ENCODE measurements at regions not wholly inside any gene's neighbourhood (a gene's known extent, or its start where the extent isn't known, plus 50 kb on each side); places are given as distances from the start of the nearest gene placed in this dataset.

DNA sequence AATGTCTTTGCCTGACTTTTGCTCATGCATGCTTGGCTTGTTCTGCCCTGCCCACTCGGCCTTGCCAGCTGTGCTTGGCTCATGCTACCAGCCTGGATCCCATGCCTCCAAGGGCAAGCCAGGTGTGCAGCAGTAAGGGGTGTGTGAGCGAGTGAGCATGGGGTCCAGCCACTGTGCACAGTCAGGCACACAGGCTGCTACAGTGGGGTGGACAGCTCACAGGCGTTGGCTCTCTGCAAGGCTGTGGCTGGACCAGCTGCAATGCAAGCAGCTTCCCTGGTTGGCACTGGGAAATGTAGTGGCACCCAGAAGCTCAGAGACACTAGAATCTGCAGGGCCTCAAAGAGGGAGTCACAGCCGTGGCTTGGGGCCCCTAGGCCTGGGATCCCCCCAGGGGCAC lies 529.7 kb downstream of the DSC3 start:
- no peak for DNase-seq

DNA sequence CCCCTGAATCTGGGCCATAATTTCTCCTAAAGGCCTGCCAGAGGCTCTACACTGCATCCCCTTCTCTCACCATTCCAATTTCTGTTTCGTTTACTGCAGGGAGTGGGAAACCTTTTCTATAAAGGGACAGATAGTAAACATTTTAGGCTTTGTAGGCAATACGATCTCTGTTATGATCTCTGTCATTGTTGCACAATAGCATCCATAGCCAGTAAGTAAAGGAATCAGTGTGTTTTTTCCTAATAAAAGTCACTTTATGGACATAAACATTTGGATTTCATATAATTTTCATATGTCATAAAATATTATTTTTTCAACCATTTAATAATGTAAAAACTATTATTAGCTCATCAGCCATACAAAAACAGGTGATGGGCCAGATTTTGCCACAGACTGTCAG lies 531.7 kb downstream of the DSC3 start:
- no peak for DNase-seq

DNA sequence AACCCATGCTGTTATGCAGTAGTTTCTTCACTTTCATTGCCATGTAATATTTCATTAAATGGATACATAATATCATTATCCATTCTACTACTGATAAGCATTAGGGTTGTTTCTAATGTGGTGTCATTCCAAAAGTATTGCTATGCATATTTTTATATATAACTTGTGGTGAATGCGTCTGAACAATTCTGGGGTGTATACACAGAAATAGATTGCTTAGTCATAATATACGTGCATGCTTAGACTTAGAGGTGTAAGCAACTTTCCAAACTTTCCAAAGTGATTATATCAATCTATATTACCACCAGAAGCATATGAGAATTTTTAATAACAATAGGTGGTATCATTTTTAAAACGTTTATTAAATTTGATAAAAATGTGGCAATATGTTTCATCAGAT lies 540.9 kb downstream of the DSC3 start:
- no peak for DNase-seq

DNA sequence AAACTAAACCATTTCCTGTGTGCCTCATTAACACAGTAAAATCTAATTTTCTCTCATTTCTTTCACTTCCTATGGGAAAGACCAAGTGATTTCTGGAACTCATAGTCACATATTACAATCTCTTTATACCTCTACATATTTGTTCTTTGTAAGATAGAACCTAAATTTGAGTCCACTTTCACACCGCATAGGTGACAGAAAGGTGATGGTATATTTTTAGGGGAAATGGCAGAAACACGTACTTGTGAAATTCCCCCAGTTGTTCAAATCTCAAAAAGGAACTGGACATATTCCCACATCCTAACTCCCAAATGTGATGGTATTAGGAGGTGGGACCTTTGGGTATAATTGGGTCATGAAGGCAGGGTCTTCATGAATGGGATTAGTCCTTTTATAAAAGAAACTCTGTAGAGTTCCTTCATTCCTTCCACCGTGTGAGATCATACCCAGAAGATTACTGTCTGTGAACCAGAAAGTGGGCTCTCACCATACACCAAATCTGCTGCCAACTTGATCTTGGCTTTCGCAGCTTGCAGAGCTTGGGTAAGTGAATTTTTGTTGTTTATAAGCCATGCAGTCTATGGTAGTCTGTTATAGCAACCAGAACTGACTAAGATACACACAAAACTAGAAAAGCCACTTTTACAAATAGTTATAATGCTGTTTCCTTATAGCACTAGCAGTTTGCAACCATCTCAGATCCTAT lies 542.1 kb downstream of the DSC3 start:
- no peak for DNase-seq

DNA sequence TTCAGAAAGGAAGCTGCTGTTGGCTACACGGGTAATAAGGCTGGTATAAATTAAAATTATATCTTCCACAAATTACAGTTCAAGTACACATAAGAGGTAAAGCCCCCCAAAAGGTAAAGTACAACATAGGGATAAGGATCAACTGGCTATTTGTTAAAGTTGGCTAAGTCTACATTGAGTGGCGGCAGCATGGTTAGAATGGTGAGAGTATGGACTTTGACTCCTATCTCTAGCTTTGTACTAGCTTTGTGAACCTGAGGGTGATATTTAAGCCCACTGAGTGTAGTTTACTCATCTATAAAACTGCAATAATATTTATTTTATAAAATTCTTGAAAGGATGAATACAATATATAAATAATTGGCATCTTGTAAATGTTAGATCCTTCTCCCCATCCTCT lies 542.8 kb downstream of the DSC3 start:
- no peak for DNase-seq

DNA sequence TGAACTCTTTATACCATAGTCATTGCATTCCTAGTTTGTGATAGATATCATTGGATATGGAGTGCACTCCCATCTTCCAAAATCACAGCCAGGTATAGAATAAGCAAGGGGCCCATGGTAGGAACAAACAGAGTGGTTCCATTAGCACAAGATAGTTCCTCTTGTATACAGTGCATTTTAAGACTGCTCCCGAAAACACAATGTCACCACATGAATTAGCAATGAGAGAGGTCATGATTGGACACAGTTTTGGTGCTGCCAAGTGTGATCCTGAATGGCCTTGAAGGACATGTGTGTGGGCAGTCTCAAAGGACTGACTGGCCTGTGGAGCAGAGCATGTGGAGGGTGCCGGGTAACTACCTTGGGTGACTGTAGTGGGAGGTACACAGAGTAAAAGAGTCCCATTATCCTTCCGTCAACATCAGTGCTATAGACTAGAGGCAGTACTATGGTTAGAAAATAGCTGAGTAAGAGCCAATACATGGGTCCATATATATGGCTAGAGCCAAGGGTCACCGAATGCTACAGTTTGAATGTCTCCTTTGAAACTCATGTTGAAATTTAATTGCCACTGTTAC lies 549.9 kb downstream of the DSC3 start:
- DNase-seq, result no peak

DNA sequence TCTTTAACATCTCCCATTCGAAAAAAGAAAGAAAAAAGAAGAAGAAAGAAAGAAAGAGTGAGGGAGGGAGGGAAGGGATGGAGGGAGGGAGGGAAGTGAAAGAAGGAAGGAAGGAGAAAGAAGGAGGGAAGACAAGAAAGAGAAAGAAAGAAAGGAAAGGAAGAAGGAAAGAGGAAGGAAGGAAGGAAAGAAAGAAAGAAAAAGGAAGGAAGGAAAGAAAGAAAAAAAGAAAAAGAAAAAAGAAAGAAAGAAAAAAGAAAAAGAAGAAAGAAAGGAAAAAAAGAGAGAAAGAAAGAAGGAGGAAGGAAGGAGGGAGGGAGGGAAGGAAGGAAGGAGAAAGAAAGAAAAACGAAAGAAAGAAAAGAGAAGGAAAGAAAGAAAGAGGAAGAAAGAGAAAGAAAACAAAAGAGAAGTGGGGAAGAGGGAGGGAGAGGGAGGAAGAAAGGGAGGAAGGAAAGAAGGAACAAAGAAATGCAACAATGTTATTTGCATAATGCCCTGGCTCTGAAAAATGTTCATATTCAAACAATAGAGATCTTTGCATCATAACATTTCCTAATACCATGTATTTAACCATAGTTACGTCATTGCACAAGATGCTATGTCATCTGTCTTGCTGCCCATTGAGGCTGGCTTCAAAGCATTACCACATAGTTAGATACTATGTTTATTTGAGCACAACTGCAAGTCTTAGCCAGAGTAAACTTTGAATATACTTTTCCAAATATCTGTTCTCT lies 550.6 kb downstream of the DSC3 start:
- no peak for DNase-seq

DNA sequence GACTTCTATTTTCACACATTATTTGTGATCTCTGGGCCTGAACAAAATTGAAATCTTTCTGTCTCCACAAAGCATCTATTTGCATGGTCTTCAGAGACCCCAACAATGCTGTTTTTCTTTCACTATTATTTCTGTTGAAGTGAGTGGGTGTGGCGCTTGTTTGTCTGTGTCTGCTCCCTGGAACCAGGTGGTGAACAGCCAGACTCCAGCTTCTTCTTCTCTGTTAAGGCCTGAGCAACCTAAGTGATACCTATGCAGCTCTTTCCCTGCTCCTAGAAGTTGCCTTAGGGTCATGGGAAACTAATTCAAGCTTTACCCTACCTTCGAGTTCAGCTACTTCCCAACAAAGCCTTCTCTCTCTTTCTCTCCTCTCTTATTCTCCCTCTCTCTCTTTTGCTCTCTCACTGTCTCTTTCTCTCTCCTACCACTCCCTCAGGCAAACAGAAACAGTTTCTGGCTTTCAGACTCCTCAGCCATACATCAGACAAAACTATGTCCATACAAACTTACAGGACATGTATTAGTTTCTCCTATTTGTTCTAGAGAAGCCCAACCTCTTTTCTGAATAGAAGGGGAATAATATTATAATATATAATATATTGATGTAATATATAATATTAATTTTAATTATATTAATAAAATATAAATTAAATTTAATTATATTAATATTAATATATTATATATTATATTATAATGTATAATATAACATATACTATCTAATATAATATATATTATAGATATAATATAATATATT lies 552.5 kb downstream of the DSC3 start:
- DNase-seq, result no peak

DNA sequence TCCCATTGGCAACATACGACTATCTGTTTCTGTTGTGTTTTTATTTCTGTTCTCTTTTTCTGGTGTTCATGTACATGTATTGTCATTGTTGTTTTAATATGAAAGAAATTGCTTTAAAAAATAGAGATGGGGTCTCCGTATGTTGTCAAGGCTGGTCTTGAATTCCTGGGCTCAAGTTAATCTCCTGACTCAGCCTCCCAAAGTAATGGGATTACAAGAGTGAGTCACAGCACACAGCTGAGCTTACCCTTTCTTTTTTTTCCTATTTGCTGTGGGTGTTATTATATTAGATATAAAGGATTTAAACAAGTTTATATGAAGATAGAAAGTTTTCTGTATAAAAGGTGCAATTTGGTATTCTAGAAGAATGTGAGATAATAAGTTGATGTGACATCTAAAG lies 554.6 kb downstream of the DSC3 start:
- DNase-seq, result no peak

DNA sequence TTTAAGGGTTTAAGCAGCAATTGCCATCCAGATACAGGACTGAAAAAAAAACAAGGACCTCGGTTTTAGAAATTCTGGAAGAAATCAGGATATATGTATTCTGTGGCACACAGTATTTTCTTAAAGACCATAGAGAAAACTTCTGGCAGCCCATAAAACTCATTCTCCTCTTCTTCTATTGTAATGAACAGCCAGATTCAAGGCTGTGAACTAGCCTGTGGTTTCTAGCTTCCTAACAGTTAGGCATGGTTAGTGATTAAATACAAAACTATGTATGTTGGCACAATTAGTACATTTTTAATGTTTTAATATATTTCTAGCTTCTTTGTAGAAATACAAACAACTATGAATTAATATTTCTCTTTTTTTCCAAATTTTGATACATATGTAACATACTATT lies 555.7 kb downstream of the DSC3 start:
- DNase-seq, result no peak

DNA sequence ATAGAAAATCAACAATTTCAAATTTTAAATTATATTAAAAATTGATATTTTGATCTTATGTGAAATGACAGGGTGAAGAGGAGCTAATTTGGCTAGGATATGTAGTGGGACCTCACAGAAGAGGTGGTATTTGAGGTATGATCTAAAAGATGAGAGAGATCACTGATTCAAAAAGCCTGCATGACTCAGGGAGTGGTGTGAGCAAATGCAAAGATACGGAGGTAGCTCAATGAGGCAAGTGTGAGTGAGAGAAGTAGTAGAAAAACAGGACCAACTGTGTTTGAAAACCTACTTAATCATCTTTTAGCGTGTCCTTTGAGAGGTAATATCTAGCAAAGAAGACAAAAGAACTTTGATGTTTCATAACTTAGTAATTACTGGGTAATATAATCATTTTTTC lies 557.5 kb downstream of the DSC3 start:
- no peak for DNase-seq

DNA sequence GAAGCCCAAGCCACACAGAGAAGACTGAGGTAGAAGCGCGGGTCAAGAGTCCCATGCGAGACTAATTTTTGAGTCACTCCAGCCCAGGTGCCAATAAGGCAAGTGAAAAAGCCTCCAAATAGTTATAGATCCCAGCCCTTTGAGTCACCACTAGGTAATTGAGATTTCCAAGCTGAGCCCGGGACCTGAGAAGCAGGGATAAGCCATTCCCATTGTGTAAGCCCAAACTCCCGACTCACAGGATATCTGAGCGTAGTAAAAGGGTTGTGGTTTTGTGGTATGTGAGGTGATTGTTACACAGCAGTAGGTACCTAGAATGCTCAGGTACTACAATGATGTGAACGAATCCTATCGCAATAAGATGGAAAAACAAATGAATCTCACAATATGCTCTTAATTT lies 560.7 kb downstream of the DSC3 start:
- DNase-seq, result no peak

DNA sequence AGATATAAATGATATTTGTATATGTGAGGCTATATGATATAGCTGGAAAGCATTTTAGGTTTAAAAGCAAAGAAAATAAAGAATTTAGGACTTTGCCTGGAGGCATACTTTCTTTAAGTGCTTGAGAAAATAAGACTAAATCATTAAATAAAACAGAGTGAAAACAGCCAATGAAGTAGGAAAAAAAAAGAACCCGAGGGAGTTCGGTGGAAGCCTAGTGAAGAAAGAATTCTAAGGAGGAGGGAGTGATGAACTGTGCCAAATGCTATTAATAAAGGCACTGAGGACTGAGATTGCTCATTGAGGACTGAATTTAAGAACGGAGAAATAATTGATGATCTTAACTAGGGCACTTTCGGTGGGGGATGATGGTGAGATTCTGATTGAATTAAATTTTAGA lies 573.5 kb downstream of the DSC3 start:
- DNase-seq, result no peak

DNA sequence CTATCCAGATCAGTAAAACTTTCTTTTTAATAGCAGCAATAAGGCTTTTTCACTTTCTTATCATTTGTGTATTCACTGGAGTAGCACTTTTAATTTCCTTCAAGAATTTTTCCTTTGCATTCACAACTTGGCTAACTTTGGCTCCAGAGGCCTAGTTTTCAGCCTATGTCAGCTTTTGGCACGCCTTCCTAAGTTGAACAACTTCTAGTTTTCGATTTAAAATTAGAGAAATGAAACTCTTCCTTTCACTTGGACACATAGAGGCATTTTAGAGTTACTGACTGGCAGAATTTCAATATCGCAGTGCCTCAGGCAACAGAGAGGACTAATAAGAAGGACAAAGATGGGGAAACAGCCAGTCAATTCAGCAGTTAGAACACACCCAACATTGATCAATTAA lies 577.4 kb downstream of the DSC3 start:
- no peak for DNase-seq

DNA sequence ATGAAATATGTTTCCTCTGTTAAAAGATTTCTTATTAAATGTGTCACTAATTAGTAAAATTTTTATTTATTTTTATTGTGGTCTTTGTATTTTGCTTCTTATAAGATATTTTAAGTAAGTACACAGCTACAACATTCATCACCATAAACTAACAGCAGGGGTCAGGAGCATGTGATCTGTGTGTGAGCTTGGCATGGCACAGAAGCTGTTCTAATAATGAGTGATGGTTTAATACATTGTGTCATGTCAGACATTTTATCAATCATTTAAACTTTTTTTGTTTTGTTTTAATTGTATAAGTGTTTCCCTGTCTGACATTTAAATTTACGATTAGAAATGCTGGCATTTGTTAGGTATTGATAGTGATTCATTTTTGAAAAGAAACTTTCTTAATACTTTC lies 585.4 kb downstream of the DSC3 start:
- DNase-seq, result peak; percentile 31

DNA sequence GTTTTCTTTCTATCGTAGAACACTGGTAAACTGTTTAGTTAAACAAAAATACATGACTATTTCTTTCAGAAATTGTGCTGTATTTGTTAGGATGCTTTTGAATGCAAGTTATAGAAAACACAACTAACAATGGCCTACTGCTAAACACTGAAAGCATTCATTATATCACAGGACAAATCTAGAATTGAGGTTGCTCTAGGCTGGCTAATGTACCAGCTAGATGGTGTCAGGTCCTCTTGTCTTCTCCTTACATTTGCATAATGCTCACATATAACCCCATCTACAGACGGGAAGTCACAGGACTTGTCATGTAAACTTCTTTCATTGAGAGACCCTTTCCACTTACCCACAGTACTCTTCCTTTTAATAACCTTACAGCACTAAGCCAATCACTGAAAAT lies 586.8 kb downstream of the DSC3 start:
- DNase-seq, result no peak

DNA sequence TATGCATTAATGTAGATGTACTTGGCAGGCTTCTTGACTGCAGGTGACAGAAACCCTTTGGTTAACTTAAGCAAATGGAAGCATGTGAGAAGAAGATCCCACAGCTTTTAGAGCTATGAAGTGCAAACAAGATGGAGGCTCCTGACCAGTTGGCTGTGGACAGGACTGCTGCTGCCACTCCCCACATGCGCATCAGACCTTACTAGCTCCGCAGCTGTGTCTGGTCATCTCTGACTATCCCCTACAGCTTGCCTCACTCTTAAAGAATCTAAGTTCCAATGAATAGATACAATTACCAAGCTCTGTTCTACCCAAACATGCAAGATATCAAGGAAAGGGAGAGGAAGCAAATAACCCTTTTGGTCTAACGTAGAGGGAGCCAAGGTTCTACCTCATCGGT lies 587.6 kb downstream of the DSC3 start:
- DNase-seq, result no peak

DNA sequence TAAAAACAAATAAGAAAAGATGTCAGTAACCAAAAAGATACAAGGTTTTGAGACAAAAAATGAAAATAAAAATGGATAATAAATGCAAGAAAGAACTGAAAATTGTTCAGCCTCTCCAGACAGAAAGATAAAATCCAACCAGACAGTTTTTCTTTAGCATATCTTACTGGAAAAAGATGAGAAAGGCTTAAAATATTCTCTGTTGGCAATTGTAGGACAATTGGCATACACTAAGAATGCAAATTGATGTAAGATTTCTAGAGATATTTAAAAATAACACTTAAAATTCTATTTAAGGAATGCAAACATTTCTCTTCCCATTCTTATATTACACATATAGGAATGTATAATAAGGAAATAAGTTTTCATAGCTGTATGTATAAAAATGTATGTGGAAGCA lies 590.6 kb downstream of the DSC3 start:
- no peak for DNase-seq

DNA sequence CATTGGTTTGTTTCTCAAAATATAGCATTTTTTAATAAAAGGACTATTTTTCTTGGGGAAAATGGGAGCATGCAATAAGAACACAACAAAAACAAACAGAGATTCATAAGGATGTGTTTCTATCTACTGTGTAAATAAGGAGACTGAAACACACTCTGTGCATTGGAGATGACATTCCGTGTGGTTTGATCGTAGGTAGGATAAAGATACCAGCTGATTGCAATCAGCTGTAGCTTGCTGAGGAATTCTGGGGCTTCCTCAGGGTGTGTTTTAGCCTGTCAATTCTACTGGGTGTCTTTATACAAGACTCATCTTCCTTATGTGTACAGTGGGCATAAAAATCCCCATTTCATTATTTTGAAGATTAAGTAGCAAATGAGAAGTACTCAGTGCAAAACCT lies 591.6 kb downstream of the DSC3 start:
- no peak for DNase-seq

DNA sequence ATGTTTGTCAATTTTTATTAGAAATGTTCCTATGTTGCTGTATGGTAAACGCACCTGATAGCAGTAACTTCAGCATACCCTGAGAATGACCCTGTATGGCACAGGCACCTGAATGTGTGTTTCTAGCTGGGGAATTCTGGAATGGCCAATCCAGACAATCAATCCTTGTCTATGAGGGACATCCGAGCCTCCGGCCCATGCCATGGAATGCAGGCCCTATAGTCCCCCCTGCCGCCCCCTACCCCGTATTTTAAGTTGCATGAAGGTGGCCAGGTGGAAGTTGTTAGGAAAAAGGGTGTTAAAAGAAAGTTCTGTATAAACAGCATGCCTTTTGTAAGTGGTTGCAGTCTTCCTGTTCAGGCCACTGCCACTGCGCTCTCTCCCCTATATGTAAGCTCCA lies 595.9 kb downstream of the DSC3 start:
- no peak for DNase-seq

DNA sequence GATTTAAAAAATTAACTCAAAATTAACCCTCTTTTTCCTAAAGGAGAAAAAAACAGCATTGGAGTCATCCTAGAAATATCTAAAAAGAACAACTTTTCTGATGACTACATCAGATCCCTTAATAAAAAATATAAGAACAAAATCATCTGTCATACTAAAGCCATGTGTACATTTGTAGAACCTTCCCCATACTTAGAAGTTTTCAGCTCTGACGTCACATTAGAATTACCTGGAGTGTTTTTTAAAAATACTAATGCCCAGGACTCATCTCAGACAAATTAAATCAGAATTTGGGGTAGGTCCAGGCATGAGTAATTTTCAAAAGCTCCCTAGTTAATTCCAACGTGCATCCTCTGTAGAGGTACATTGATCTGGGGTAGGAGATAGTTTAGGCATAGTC lies 598.0 kb downstream of the DSC3 start:
- no peak for DNase-seq

DNA sequence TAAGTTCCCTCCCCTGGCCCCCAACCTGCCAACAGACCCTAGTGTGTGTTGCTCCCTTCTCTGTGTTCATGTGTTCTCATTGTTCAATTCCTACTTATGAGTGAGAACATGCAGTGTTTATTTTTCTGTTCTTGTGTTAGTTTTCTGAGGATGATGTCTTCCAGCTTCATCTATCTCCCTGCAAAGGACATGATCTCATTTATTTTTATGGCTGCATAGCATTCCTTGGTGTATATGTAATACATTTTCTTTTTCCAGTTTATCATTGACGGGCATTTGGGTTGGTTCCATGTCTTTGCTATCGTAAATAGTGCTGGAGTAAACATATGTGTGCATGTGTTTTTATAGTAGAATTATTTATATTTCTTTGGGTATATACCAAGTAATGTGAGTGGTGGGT lies 602.2 kb downstream of the DSC3 start:
- no peak for DNase-seq

DNA sequence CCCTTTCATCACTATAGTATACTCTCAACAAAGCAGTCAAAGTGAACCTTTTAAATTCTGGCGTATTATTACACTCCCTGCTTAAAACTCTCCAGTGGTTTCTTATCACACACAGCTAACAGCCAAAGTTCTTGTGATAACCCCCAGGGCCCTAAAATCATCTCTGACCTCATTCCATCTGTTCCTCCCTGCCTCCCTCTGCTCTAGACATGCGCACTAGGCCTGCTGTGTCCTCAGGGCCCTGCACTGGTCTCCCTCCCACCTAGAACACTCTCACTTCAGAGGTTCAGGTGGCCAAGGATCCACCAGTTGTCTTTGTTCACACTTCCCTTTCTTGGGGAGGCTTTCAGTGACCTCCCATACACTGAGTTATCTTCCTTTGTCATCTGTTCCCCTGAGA lies 603.4 kb downstream of the DSC3 start:
- peak; percentile 93 for DNase-seq

DNA sequence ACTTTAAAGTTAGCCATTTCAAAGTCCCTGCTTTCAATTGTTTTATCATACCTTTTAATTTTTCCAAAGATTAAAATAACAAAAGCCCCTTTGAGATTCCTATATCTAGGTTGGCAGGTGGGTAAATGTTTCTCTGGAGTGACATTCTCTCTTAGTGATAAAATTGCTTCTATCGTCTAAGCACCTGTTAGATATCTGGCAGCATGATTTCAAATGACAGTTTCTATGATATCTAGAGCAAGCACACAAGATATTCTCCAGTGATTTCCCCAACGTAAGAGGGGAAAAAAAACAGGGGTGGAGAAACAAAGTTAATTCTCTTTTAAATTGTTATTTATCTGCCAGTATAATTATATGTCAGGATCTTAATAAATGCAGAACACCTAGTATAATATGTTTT lies 610.2 kb downstream of the DSC3 start:
- peak; percentile 38 for DNase-seq

Data from OCI-M1 (cell line).